Nephron progenitor cell (in vitro differentiated cells): ENCODE measurements at regions not wholly inside any gene's neighbourhood (a gene's known extent, or its start where the extent isn't known, plus 50 kb on each side); places are given as distances from the start of the nearest gene placed in this dataset.

ENCODE experiments used
- DNase-seq: peaks from one replicate; pipeline ENCODE4 v3.0.0; 2021
- H3K27ac Mint-ChIP-seq: 2 replicates; pipeline ENCODE4 v1.8.0; 2021; ENCODE audit warnings: mild to moderate bottlenecking, moderate library complexity, mixed read lengths
- H3K27me3 Mint-ChIP-seq: 2 replicates; pipeline ENCODE4 v1.8.0; 2021; ENCODE audit warnings: mild to moderate bottlenecking, low read depth, mixed read lengths; ENCODE audit not compliant: poor library complexity
- H3K36me3 Mint-ChIP-seq: 2 replicates; pipeline ENCODE4 v1.8.0; 2021; ENCODE audit warnings: low read depth, mixed read lengths
- H3K4me1 Mint-ChIP-seq: 2 replicates; pipeline ENCODE4 v1.8.0; 2021; ENCODE audit warnings: mixed read lengths
- H3K4me3 Mint-ChIP-seq: 2 replicates; pipeline ENCODE4 v1.8.0; 2021; ENCODE audit warnings: mild to moderate bottlenecking, moderate library complexity, mixed read lengths
- H3K9me3 Mint-ChIP-seq: 2 replicates; pipeline ENCODE4 v1.8.0; 2021; ENCODE audit warnings: mild to moderate bottlenecking, moderate library complexity, mixed read lengths
- TF ChIP-seq, protein P1 (sequence below): fragments of 200-600 bp; sonication (generic); IDR thresholded peaks from 2 replicates; pipeline ENCODE4 v1.5.0; 2021; ENCODE audit warnings: antibody characterized with exemption

DNA sequence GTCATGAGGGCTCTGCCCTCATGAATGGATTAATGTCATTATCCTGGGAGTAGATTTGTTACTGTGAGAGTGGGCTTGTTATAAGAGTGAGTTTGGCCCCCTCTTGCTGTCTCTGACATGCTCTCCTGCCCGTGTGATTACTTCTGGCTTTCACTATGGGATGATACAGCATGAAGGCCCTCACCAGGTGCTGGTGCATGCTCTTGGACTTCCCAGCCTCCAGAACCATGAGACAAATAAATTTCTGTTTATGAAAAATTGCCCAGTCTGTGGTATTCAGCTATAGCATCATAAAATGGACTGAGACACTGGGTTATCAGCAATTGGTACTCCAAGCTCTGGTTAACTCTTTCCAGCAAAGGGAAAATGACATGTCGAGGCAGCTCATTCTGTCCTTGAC lies 76.2 kb upstream of the MAP3K7 start:
- Mint-ChIP-seq H3K27ac (no peak overlapping the region), H3K36me3 (no peaks in the 10 kb centered on the region), H3K4me3 (no peak overlapping the region), H3K4me1 (peaks cover 22% of the 10 kb centered on the region), H3K27me3 (no peaks in the 10 kb centered on the region), H3K9me3 (peaks cover 9% of the 10 kb centered on the region)
- TF ChIP-seq, protein P1, sequence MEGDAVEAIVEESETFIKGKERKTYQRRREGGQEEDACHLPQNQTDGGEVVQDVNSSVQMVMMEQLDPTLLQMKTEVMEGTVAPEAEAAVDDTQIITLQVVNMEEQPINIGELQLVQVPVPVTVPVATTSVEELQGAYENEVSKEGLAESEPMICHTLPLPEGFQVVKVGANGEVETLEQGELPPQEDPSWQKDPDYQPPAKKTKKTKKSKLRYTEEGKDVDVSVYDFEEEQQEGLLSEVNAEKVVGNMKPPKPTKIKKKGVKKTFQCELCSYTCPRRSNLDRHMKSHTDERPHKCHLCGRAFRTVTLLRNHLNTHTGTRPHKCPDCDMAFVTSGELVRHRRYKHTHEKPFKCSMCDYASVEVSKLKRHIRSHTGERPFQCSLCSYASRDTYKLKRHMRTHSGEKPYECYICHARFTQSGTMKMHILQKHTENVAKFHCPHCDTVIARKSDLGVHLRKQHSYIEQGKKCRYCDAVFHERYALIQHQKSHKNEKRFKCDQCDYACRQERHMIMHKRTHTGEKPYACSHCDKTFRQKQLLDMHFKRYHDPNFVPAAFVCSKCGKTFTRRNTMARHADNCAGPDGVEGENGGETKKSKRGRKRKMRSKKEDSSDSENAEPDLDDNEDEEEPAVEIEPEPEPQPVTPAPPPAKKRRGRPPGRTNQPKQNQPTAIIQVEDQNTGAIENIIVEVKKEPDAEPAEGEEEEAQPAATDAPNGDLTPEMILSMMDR, result no peak
- no peak for DNase-seq

DNA sequence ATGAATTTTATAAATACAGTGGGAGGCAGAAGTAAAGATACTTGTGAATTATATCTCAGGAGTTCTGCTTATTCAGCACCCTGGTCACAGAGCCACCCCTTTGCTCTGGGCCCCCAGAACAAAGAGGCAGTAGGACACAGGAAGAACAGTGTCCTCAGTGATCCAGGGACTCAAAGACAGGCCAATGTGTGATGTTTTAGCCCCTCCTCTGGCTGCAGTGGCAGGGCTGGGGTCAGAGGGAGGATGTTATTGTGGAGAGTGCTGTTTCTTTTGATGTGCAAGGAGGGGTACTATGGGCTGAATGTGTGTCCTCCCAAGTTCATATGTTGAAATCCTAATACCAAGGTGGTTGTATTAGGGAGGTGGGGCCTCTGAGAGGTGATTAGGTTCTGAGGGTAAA lies 74.1 kb upstream of the MAP3K7 start:
- no peak for DNase-seq
- no peaks in the 10 kb centered on the region for H3K36me3 Mint-ChIP-seq
- no peak overlapping the region for H3K27ac Mint-ChIP-seq
- peaks cover 29% of the 10 kb centered on the region for H3K4me1 Mint-ChIP-seq
- no peaks in the 10 kb centered on the region for H3K27me3 Mint-ChIP-seq
- peaks cover 9% of the 10 kb centered on the region for H3K9me3 Mint-ChIP-seq
- no peak overlapping the region for H3K4me3 Mint-ChIP-seq
- TF ChIP-seq, protein P1, result no peak

DNA sequence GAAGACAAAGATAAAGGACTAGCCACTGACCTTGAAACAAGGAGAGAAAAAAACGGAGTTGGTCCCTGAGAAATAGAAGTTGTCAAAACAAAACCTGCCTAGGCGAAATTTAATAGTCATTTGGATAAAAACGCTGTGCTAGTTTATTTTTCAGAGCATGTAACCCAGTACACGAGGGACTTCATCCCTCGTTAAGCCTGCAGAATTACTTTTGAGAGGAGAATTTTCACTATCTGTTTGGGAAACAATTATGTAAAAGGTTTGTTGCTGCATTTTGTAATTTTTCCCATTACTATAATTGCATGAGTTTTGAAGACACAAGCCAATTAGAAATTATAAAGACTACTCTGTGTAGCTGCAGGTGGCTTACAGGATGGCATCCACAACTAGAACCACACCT lies 71.6 kb upstream of the MAP3K7 start:
- Mint-ChIP-seq H3K27me3 (peaks cover 6% of the 10 kb centered on the region), H3K4me1 (peaks cover 42% of the 10 kb centered on the region), H3K36me3 (no peaks in the 10 kb centered on the region), H3K9me3 (peaks cover 9% of the 10 kb centered on the region), H3K27ac (no peak overlapping the region), H3K4me3 (no peak overlapping the region)
- TF ChIP-seq, protein P1, result no peak
- DNase-seq, result no peak

DNA sequence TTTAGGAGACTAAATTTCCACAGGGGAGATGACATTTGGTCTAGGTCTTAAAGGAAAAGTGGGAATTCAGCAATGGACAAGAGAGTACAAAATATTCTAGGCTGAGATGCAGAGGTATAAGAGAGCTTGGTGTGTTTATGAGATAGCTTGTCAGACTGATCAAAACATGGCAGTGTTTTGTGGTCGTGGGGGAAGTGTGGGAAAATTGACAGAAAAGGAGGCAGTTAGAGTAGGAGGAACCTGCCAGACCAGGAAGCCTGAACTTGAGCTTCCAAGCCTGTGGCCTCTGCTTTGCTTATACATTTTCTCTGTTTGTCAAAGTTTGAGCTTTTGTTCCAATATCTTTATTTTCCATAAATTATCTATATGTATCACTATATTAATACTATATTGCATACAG lies 69.5 kb upstream of the MAP3K7 start:
- peaks cover 4% of the 10 kb centered on the region for H3K9me3 Mint-ChIP-seq
- peaks cover 6% of the 10 kb centered on the region for H3K27me3 Mint-ChIP-seq
- H3K27ac Mint-ChIP-seq, result no peak overlapping the region

DNA sequence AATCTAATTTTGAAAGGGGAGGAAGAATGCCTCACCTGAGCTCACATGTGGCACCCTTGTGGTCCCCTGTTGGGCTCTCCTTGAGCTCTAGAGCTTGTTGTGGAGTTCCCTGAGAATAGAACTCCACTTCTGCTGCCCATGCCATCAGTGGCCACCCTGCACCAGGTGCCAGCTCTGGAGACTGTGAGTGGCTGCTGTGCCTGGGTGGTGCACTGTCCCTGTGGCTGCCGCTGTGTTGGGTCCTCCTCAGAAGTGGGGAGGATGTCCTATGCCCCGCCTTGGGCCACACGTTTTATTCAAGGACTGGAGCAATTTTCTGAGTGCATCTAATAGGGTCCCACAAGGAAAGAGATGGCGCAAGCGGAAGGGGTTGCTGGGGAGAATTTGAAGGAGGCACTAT lies 67.9 kb upstream of the MAP3K7 start:
- peaks cover 6% of the 10 kb centered on the region for H3K27me3 Mint-ChIP-seq
- peaks cover 13% of the 10 kb centered on the region for H3K9me3 Mint-ChIP-seq
- peaks cover 5% of the 10 kb centered on the region for H3K36me3 Mint-ChIP-seq
- H3K27ac Mint-ChIP-seq, result peak overlapping the region; percentile 38
- H3K4me3 Mint-ChIP-seq, result no peak overlapping the region
- H3K4me1 Mint-ChIP-seq, result peaks cover 45% of the 10 kb centered on the region
- TF ChIP-seq, protein P1, result no peak
- no peak for DNase-seq

More for the DNA sequence above, 69.5 kb upstream of the MAP3K7 start:
- TF ChIP-seq, protein P1, result no peak
- Mint-ChIP-seq H3K4me3 (no peak overlapping the region), H3K4me1 (peaks cover 45% of the 10 kb centered on the region), H3K36me3 (no peaks in the 10 kb centered on the region)
- no peak for DNase-seq

DNA sequence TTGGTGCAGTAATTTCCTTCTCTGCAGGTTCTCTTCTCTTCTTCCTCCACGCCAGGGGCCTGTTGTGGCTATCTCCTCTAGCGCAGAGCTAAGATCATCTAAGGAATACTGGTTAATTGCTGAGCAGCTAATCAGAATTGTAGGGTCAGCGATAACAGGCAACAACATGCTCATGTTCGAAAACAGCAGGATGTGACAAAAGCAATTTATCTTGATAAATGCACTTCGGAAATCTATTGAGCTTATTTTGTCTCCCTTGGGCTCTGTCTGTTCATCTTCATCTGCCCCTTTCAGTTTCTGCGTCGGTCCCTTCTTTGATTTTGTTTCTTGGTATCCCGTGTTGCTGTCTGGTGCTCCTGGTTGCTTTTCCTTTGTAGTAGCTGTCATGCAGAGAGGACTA lies 67.3 kb upstream of the MAP3K7 start:
- peaks cover 45% of the 10 kb centered on the region for H3K4me1 Mint-ChIP-seq
- TF ChIP-seq, protein P1, result no peak
- peak overlapping the region; percentile 38 for H3K27ac Mint-ChIP-seq
- peaks cover 5% of the 10 kb centered on the region for H3K36me3 Mint-ChIP-seq
- DNase-seq, result no peak
- H3K4me3 Mint-ChIP-seq, result no peak overlapping the region
- peaks cover 6% of the 10 kb centered on the region for H3K27me3 Mint-ChIP-seq
- peaks cover 19% of the 10 kb centered on the region for H3K9me3 Mint-ChIP-seq
